ENCODE measurements at regions not wholly inside any gene's neighbourhood (a gene's known extent, or its start where the extent isn't known, plus 50 kb on each side); places are given as distances from the start of the nearest gene placed in this dataset.

DNA sequence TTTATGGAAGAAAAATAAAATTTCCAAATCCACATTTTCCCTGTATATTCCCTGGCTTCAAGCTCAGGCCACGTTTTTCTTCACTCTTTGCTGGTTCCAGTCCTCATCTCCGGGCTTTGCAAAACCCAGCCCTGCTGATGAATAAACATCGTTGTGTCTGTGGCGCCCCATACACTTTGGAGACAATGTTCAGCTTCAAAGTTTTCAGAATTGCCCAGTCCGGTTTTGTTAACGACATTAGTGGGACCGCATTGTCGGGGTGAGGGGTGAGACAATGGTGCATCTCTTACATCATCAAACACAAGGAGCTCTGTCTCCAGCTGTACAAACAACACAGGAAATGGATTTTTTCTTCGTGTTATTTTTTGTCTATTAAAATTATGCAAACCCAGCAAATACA is 53.4 kb upstream of the HTATIP2 start:
- TF ChIP-seq POLR2A (IDR thresholded peaks at IDR 0.05): no peak
- TF ChIP-seq, protein P1, sequence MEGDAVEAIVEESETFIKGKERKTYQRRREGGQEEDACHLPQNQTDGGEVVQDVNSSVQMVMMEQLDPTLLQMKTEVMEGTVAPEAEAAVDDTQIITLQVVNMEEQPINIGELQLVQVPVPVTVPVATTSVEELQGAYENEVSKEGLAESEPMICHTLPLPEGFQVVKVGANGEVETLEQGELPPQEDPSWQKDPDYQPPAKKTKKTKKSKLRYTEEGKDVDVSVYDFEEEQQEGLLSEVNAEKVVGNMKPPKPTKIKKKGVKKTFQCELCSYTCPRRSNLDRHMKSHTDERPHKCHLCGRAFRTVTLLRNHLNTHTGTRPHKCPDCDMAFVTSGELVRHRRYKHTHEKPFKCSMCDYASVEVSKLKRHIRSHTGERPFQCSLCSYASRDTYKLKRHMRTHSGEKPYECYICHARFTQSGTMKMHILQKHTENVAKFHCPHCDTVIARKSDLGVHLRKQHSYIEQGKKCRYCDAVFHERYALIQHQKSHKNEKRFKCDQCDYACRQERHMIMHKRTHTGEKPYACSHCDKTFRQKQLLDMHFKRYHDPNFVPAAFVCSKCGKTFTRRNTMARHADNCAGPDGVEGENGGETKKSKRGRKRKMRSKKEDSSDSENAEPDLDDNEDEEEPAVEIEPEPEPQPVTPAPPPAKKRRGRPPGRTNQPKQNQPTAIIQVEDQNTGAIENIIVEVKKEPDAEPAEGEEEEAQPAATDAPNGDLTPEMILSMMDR (IDR thresholded peaks at IDR 0.05): no peak
